ENCODE measurements at regions not wholly inside any gene's neighbourhood (a gene's known extent, or its start where the extent isn't known, plus 50 kb on each side); places are given as distances from the start of the nearest gene placed in this dataset.

- Mint-ChIP-seq H3K9me3 (no peaks in the 10 kb centered on the region; a peak in 1 of 5 replicates), H3K27ac (no peak overlapping the region; a peak in 1 of 7 replicates), H3K4me3 (no peak overlapping the region), H3K4me1 (peaks cover 76 to 82% of the 10 kb centered on the region in 2 experiments), H3K36me3 (ENCODE audit: insufficient read depth in 1 of 3, low read depth in 3 of 3) (peaks cover 0 to 2% (median 0%) of the 10 kb centered on the region in 3 experiments; a peak in 2 of 7 replicates), H3K27me3 (ENCODE audit: low read depth) (peaks cover 6% of the 10 kb centered on the region; the same call in 1 of the 2 replicates)
- Histone ChIP-seq H2BK5ac (ENCODE audit: insufficient read length, low read length) (no peak overlapping the region), H3K27me3 (ENCODE audit: insufficient read depth, low read length) (no peaks in the 10 kb centered on the region), H3K9ac (ENCODE audit: extremely low read depth, insufficient read length, low read length) (no peak overlapping the region), H3K23me2 (ENCODE audit: insufficient read length, low read depth, low read length, poor library complexity, severe bottlenecking) (no peaks in the 10 kb centered on the region), H3K79me1 (ENCODE audit: insufficient read depth, low read depth, low read length, poor library complexity, severe bottlenecking) (no peaks in the 10 kb centered on the region), H3K23ac (ENCODE audit: insufficient read length, low read depth, low read length) (no peak overlapping the region), H3K4me2 (ENCODE audit: insufficient read depth, insufficient read length, low read length) (no peak overlapping the region), H3K56ac (ENCODE audit: insufficient read length, low read depth, low read length) (no peak overlapping the region), H2AFZ (ENCODE audit: low read length) (no peak overlapping the region), H3K79me2 (ENCODE audit: insufficient read depth, low read length) (no peaks in the 10 kb centered on the region), H4K20me1 (ENCODE audit: control insufficient read depth, insufficient read depth, insufficient read length) (no peaks in the 10 kb centered on the region), H4K5ac (ENCODE audit: insufficient read length, low read depth, low read length) (no peak overlapping the region), H4K91ac (ENCODE audit: insufficient read length, low read depth, low read length) (no peak overlapping the region), H2AK5ac (ENCODE audit: insufficient read length, low read length) (no peak overlapping the region), H2BK20ac (ENCODE audit: low read depth, low read length, poor library complexity, severe bottlenecking) (no peak overlapping the region), H2BK120ac (ENCODE audit: low read depth, low read length, poor library complexity, severe bottlenecking) (no peak overlapping the region), H3T11ph (ENCODE audit: low read length) (no peak overlapping the region), H3K18ac (ENCODE audit: insufficient read length, low read depth, low read length) (no peak overlapping the region), H4K8ac (replicated peaks; ENCODE audit: insufficient read length, low read depth, low read length) (no peak overlapping the region), H3K4me1 (ENCODE audit: insufficient read depth, low read length) (peaks cover 21% of the 10 kb centered on the region), H2BK12ac (ENCODE audit: insufficient read length, low read depth, low read length) (no peak overlapping the region), H2BK15ac (ENCODE audit: low read depth, low read length) (no peak overlapping the region), H3K9me3 (ENCODE audit: control insufficient read depth, low read depth, low read length) (no peaks in the 10 kb centered on the region), H3K27ac (ENCODE audit: insufficient read length, low read depth, low read length) (no peak overlapping the region), H3K14ac (ENCODE audit: insufficient read depth, low read length) (no peak overlapping the region), H3K4ac (ENCODE audit: low read depth, low read length) (no peak overlapping the region)
- TF ChIP-seq CTCF (conservative IDR thresholded peaks at IDR 0.05): no peak
- WGBS (ENCODE audit: extremely low coverage, insufficient read length, low lambda C conversion rate): no CpG with 5 or more reads among the region's 3 CpGs
- DNase-seq: no peak
Observed at GRCh38 chr6:44670146-44670545, 282.6 kb downstream of the CDC5L start.

Data from H9 (cell line).